GM18520 (cell line): ENCODE measurements at regions not wholly inside any gene's neighbourhood (a gene's known extent, or its start where the extent isn't known, plus 50 kb on each side); places are given as distances from the start of the nearest gene placed in this dataset.
"Not testable (repeated sequence)": the region's sequence is repeated elsewhere in the genome, so short reads cannot be mapped to it uniquely, and the experiment has no call there.

Experiments used
- ATAC-seq: cut with Tn5 transposase; IDR thresholded peaks from one replicate; pipeline ENCODE4 v1.9.1; 2021; ENCODE audit not compliant: unreplicated experiment

DNA sequence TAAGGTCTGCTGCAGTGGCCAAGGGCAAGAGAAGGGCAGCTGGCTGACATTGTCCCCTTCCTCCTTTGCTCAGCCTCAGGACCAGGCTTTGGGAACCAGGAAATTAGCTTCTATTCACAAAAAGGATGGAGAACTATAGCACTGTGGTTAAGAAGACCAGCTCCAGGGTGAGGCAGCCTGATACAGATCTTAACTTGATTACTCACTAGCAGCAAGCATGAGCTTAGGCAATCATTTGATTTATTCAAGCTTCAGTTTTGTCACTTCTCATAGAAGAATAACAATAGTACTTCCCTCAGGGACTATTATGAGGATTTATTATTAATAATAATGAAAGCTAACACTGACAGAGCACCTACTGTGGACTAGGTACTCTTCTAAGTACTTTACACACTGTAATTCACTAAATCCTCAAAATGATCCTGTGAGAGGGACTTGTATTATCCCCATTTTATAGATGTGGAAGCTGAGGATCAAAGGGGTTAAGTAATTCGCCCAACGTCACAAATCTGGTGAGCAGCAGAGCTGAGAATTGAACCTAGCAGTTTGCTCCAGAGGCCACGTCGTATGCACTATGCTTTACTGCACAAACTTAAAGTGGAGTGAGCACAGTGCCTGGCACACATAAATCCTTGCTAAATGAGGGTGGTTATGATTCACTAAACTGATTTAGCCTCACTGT lies 130.4 kb upstream of the PAK3 start:
- ATAC-seq: no peak

GRCh38 chrX:110964786-110965185 lies 131.2 kb upstream of the PAK3 start:
- ATAC-seq: no peak

DNA sequence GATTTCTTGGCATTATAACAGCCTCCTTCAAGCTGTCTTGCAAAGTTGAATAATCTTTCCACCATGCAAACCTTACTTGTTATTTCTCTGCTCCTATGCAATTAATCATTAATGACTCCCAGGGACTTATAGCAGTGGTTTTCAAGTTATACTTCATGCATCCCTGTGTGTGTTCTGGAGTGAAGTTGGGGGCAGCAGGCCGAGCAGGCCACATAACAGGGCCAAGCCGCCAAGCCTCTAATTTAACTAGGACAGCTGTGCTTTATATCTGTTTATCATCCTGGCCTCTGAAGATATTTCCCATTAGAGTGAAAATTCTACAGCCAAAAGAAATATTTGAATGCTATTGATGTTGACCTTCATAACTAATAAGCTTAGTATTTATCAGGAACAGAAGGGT lies 133.5 kb upstream of the PAK3 start:
- no peak for ATAC-seq

DNA sequence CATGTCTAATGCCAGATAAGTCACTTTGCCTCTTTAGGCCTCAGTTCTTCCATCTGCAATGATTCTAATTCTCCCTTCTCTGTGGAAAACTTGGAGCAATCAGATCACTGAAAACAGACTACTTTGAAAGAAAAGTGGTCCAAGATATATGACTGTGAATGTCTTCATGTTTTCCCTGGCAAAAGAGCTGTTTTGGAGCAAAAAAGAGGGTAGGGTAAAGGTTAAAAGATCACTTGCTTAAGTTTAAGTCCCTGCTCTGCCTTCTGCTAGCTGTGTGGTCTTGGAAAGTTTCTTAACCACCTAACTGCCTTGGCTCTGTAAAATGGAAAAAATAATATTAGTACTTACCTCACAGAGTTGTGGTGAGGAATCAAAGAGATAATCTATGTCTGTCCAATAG lies 140.3 kb upstream of the PAK3 start:
- no peak for ATAC-seq

- no peak for ATAC-seq
Measured at GRCh38 chrX:110954428-110955100, 141.4 kb upstream of the PAK3 start.

GRCh38 chrX:110951472-110952269 lies 144.3 kb upstream of the PAK3 start:
- no peak for ATAC-seq

DNA sequence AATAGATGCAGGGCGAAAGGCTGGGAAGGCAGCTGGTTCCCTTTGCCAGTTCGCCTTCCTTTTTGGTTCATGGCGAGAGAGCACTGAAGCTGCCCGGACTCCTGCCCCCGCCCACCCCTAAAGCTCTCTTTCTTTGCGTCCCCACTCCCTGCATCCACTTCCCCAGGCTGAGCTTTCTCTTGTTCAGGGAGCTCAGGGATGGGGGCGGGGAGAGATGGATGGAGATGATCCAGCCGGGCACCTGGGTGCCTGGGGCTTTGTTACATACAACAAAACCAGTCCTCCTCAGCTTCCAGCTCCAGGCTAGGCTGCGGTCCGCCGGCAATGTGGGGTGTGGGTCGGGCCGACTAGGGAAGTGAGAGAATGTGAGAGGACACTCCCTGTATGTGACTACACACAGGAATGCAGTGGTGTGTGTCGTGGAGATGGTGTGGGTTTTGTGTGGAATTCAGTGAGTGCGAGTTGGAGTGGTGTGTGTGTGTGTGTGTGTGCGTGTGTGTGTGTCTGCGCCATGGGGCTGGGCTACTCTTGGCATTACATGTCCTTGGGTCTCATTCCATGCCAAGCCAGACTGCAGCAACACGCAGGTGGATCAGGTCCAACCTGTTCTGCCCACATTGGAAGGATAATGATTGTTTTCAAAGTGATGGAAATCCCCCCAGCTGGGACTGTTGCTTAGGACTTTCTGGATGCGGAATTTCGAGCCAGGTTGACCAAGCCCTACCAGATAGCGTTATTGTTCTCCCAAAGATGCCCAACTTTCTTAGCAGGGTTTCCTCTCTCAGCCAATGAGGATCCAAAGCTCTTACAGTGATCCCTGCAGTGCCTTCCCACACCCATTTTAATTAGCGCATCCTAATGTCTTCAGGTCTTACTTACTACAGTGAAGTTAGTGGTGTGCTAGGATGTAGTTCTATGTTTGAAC lies 149.4 kb upstream of the CHRDL1 start:
- ATAC-seq: no peak

DNA sequence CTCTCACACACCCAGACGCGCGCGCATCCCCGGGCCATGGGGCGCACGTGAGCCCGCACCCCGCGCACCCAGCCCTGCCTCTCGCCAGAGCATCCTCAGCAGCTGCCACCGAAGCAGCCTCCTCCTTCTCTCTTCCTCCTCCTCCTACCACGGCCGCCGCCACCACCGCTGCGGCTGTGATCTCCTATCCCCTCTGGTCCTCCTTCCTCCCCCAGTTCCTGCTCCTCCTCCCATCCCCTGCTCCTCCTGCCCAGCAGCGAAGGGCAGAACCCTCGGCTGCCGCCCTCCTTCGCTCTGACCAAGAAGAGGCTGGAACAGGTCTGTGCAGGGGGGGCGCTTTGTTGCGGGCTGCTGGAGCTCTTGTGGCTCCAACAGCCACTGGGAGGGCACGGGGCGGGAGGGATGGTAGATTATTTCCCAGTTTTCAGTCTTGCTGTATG lies 148.7 kb upstream of the CHRDL1 start:
- ATAC-seq: no peak

- ATAC-seq: no peak
Measured at GRCh38 chrX:110941906-110942305, 146.3 kb upstream of the CHRDL1 start.

DNA sequence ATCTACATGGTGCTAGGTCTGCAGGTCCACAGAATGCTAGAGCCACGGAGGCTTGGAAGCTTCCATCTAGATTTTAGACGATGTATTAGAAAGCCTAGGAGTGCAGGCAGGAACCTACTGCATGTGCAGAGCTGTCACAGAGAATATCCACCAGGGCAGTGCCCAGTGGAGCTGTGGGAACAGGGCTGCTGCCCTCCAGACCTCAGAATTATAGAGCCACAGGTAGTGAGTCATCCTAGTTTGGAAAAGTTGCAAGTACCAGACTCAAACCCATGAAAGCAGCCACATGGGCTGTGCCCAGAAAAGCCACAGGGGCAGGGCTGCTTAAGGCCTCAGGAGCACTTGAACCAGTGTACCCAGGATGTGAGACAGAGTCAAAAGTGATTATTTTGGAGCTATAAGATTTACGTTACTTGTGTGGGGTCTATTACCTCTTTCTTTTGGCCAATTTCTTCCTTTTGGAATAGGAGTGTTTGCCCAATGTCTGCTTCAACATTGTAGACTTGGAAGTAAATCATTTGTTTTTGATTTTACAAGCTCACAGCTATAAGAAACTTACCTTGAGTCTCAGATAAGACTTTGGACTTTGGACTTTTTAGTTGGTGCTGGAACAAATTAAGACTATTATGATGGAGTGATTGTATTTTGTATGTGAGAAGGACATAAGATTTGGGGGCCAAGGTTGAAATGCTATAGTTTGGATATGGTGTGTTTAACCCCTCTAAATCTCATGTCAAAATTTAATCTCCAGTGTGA lies 143.5 kb upstream of the CHRDL1 start:
- no peak for ATAC-seq

DNA sequence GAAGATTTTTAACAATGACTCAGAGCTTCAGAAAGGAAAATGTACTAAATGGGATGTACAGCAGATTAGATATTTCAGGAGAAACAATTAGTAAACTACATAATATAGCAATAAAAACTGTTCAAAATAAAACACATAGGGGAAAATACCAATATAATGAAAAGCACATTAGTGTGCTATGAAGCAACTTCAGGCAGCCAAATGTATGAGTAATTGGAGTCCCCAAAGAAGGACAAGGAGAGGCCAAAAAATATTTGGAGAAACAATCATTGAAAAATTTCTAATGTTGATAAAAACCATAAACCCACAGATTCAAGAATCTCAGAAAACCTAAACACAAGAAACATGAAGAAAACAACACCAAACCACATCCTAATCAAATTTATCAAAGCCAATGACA lies 129.3 kb upstream of the CHRDL1 start:
- no peak for ATAC-seq

DNA sequence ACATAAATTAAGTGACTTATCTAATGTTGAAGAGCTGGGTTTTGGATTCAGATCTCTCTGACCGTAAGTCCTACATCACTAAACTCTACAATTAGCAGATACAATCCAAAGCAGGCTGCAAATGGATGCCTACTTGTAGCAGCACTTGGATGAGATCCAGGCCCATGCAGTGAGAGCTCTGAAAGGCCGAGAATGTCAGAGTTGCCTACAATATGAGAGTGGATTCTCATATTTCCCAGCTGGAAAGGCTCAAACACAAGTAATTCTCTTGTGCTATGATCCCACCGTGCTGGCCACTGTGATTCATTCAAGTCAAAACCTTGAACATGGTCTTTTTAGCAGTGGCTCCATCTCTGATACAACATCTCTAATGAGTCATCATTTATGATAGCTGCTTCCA lies 125.4 kb upstream of the CHRDL1 start:
- no peak for ATAC-seq

- ATAC-seq: no peak
Measured at GRCh38 chrX:110915570-110915969, 120.0 kb upstream of the CHRDL1 start.

GRCh38 chrX:110915111-110915510 lies 119.5 kb upstream of the CHRDL1 start:
- ATAC-seq: no peak

DNA sequence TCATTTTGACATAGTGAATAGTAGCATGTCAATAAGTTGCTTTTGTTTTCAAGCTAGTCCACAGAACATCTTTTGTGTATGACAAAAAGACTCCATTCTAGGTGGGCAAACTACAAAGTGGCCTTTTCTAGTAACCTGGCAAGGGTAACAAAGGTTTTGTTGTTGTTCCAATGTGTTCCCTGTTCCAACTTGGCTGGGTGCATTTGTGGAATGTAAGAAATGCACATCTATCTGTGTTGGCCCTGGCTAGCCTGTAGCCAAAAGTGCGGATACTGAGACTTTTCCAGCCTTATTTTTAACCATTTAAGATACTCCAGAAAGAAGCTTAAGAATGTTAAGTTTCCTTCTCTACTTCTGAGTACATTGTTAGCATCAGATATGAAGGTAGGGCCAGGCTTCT lies 118.7 kb upstream of the CHRDL1 start:
- ATAC-seq: no peak

DNA sequence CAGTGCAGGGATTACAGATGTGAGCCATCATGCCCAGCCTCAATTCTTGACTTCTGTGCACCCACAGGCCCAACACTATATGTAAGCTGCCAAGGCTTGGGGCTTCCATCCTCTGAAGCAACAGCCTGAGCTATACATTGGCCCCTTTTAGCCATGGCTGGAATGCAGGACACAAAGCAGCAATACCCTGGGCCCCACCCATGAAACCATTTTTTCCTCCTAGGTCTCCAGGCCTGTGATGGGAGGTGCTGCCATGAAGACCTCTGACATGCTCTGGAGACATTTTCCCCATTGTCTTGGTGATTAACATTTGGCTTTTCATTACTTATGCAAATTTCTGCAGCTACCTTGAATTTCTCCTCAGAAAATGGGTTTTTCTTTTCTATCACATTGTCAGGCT lies 109.1 kb upstream of the CHRDL1 start:
- ATAC-seq: not testable (repeated sequence)

- ATAC-seq: no peak
Measured at GRCh38 chrX:110881971-110882370, 86.4 kb upstream of the CHRDL1 start.

DNA sequence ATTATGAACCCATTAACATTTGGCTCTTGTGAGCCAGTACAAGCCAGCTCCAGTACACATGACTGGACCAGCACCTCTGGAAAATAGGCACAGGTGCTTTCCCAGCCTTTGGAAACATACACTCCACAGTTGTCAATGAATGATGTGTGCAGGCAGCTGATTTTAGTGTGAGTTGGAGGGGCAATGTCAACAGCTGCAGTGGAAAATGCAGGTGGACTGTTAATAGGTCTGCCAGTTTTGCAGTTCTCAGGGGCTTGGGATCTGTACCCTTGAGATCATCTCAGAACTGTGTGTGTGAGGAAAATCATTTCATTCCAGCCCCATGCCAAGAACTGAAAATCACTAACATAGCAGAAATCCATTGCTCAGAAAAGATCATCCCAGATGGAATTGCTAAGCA lies 81.7 kb upstream of the CHRDL1 start:
- ATAC-seq: no peak

DNA sequence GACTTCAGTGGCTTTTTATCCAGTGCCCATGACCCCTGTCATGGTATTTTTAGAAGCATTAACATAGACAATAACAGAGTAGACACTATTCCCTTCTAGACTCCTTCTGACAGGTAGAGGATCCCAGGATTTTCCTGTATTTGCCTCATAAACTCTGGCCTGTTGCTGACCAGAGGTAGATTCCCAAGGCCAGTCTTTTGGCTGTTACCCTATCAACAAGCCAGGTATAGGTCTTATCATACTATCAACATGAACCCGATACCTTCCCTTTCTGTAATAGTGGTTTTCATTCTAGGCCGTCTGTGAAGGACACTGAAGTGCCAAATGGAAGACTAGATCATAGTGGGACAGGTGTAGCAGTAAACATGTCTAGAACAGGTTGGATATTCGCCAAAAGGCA lies 76.2 kb upstream of the CHRDL1 start:
- ATAC-seq: no peak

DNA sequence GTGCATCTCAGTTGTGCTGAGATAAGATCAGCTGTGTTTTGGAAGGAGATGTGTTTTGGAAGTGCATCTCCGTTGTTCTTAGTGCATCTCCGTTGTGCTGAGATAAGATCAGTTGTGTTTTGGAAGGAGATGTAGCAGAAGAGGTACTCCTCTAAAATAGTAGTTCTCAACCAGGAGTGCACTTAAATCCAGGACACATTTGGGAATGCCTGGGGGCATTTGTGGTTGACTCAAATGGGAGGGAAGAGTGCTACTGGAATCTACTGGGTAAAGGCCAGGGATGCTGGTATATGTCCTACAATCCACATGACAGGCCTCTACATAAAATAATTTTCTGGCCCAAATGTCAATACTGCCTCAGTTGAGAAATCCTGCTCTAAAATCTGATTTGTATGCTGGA lies 70.8 kb upstream of the CHRDL1 start:
- no peak for ATAC-seq
